GM20000 (cell line): ENCODE measurements at regions not wholly inside any gene's neighbourhood (a gene's known extent, or its start where the extent isn't known, plus 50 kb on each side); places are given as distances from the start of the nearest gene placed in this dataset.
"Not testable (repeated sequence)": the region's sequence is repeated elsewhere in the genome, so short reads cannot be mapped to it uniquely, and the experiment has no call there.

Source experiments
- DNase-seq: peaks from one replicate; pipeline ENCODE4 v3.0.0; 2012; ENCODE audit warnings: low spot score
- CTCF ChIP-seq: IDR thresholded peaks from 2 replicates; pipeline ENCODE4 v1.5.1; 2012; ENCODE audit warnings: mild to moderate bottlenecking, control low read depth; ENCODE audit errors: extremely low read depth, missing control alignments

GRCh38 chr7:149682038-149682437 lies 91.3 kb downstream of the ZNF467 start:
- no peak for DNase-seq
- no peak for TF ChIP-seq CTCF

- DNase-seq, result no peak
- no peak for TF ChIP-seq CTCF
Measured at GRCh38 chr7:149681274-149681673, 92.1 kb downstream of the ZNF467 start.

GRCh38 chr7:149680331-149681025 lies 92.9 kb downstream of the ZNF467 start:
- TF ChIP-seq CTCF, result no peak
- DNase-seq, result no peak

- DNase-seq, result not testable (repeated sequence)
Measured at GRCh38 chr7:149674728-149675385, 98.5 kb downstream of the ZNF467 start.

GRCh38 chr7:149673006-149673405 lies 100.4 kb downstream of the ZNF467 start:
- no peak for DNase-seq
- no peak for TF ChIP-seq CTCF

- no peak for TF ChIP-seq CTCF
- no peak for DNase-seq
Measured at GRCh38 chr7:149670288-149670687, 103.1 kb downstream of the ZNF467 start.

GRCh38 chr7:149669121-149669818 lies 104.1 kb downstream of the ZNF467 start:
- no peak for DNase-seq

More at GRCh38 chr7:149669121-149669818, 104.1 kb downstream of the ZNF467 start:
- no peak for TF ChIP-seq CTCF
